IMR-90 (cell line): ENCODE measurements at regions not wholly inside any gene's neighbourhood (a gene's known extent, or its start where the extent isn't known, plus 50 kb on each side); places are given as distances from the start of the nearest gene placed in this dataset.
"Not testable (repeated sequence)": the region's sequence is repeated elsewhere in the genome, so short reads cannot be mapped to it uniquely, and the experiment has no call there.

Experiments
- FOS ChIP-seq: fragments of 150-350 bp; IDR thresholded peaks from 2 replicates; pipeline ENCODE4 v1.6.1; 2016; ENCODE audit warnings: low read depth, low read length
- POLR2A ChIP-seq: IDR thresholded peaks from 2 replicates; pipeline ENCODE4 v1.6.1; 2012; ENCODE audit warnings: mild to moderate bottlenecking, low read depth, low read length
- RAD21 ChIP-seq: IDR thresholded peaks from 2 replicates; pipeline ENCODE4 v1.6.1; 2012; ENCODE audit warnings: low read length, improper control_type of control experiment
- TF ChIP-seq, protein P1 (sequence below): conservative IDR thresholded peaks from 2 replicates; pipeline ENCODE4 v1.5.1; 2012; ENCODE audit warnings: mild to moderate bottlenecking, low read depth, low read length, improper control_type of control experiment
- TF ChIP-seq, protein P2 (sequence below): fragments of 150-350 bp; IDR thresholded peaks from 2 replicates; pipeline ENCODE4 v1.6.1; 2016; ENCODE audit warnings: low read depth, mild to moderate bottlenecking, low read length, moderate library complexity, borderline replicate concordance

DNA sequence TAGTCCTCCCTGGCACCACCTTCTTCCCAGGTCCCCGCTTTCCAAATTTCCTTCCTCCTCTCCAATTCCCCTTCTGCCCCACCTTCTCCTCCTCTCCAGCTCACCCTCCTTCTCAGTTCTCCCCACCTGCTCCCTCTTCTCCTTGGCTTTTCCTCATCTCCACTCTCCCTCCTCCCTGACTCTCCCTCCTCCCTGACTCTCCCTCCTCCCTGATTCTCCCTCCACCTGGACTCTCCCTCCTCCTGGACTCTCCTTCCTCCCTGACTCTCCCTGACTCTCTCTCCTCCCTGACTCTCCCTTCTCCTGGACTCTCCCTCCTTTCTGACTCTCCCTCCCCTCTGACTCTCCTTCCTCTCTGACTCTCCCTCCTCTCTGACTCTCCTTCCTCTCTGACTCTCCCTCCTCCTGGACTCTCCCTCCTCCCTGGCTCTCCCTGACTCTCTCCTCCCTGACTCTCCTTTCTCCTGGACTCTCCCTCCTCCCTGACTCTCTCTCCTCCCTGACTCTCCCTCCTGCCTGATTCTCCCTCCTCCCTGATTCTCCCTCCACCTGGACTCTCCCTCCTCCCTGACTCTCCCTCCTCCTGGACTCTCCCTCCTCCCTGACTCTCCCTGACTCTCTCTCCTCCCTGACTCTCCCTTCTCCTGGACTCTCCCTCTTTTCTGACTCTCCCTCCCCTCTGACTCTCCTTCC lies 169.3 kb downstream of the INHBB start:
- TF ChIP-seq, protein P1, sequence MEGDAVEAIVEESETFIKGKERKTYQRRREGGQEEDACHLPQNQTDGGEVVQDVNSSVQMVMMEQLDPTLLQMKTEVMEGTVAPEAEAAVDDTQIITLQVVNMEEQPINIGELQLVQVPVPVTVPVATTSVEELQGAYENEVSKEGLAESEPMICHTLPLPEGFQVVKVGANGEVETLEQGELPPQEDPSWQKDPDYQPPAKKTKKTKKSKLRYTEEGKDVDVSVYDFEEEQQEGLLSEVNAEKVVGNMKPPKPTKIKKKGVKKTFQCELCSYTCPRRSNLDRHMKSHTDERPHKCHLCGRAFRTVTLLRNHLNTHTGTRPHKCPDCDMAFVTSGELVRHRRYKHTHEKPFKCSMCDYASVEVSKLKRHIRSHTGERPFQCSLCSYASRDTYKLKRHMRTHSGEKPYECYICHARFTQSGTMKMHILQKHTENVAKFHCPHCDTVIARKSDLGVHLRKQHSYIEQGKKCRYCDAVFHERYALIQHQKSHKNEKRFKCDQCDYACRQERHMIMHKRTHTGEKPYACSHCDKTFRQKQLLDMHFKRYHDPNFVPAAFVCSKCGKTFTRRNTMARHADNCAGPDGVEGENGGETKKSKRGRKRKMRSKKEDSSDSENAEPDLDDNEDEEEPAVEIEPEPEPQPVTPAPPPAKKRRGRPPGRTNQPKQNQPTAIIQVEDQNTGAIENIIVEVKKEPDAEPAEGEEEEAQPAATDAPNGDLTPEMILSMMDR = not testable (repeated sequence)
- not testable (repeated sequence) for TF ChIP-seq POLR2A, RAD21, FOS
- TF ChIP-seq, protein P2, sequence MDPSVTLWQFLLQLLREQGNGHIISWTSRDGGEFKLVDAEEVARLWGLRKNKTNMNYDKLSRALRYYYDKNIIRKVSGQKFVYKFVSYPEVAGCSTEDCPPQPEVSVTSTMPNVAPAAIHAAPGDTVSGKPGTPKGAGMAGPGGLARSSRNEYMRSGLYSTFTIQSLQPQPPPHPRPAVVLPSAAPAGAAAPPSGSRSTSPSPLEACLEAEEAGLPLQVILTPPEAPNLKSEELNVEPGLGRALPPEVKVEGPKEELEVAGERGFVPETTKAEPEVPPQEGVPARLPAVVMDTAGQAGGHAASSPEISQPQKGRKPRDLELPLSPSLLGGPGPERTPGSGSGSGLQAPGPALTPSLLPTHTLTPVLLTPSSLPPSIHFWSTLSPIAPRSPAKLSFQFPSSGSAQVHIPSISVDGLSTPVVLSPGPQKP = not testable (repeated sequence)
